Keratinocyte (primary cell): ENCODE measurements at regions not wholly inside any gene's neighbourhood (a gene's known extent, or its start where the extent isn't known, plus 50 kb on each side); places are given as distances from the start of the nearest gene placed in this dataset.

Experiments
- DNase-seq: peaks from one replicate; pipeline ENCODE4 v3.0.0-alpha.2; 2011; ENCODE audit warnings: low read depth, missing footprints, low spot score
- FAIRE-seq: peaks from 2 replicates; lab custom pipeline; 2011; peaks lifted over from hg19 to GRCh38; lab: Jason Lieb, UNC
- H2AFZ ChIP-seq: 2 replicates; pipeline ENCODE4 v1.6.0; 2012; ENCODE audit warnings: low read length, control low read depth, inconsistent platforms; ENCODE audit not compliant: control insufficient read depth
- H3K27ac ChIP-seq: 2 replicates; pipeline ENCODE4 v1.5.1; 2011; ENCODE audit warnings: low read length; ENCODE audit not compliant: control insufficient read depth, insufficient read depth
- H3K27me3 ChIP-seq: 3 replicates; pipeline ENCODE4 v1.6.0; 2011; ENCODE audit warnings: low read length; ENCODE audit not compliant: control insufficient read depth, insufficient read depth; ENCODE audit errors: extremely low read depth
- H3K36me3 ChIP-seq, 2 experiments: 2 replicates in 1 of 2; 3 replicates in 1 of 2; pipeline ENCODE4 v1.5.1; 2011; ENCODE audit warnings: low read length in 2 of 2, mild to moderate bottlenecking in 1 of 2; ENCODE audit not compliant: control insufficient read depth in 2 of 2, insufficient read depth in 2 of 2; ENCODE audit errors: extremely low read depth in 1 of 2
- H3K4me1 ChIP-seq: 3 replicates; pipeline ENCODE4 v1.5.1; 2011; ENCODE audit warnings: low read length; ENCODE audit not compliant: control insufficient read depth, insufficient read depth; ENCODE audit errors: extremely low read depth
- H3K4me2 ChIP-seq: 3 replicates; pipeline ENCODE4 v1.6.0; 2011; ENCODE audit warnings: low read depth, low read length; ENCODE audit not compliant: control insufficient read depth, insufficient read depth; ENCODE audit errors: extremely low read depth
- H3K4me3 ChIP-seq, 3 experiments: fragments of 200-600 bp in 1 of 3; sonication (generic) in 1 of 3; 2 replicates in 2 of 3; 3 replicates in 1 of 3; pipeline ENCODE4 v1.5.1; 2011 to 2016; ENCODE audit warnings: low read length in 3 of 3, mild to moderate bottlenecking in 3 of 3, control low read depth in 2 of 3, inconsistent platforms in 1 of 3, low read depth in 1 of 3, mixed read lengths in 1 of 3, mixed run types in 1 of 3, moderate library complexity in 1 of 3; ENCODE audit not compliant: control insufficient read depth in 2 of 3, insufficient read depth in 2 of 3; ENCODE audit errors: extremely low read depth in 1 of 3
- H3K79me2 ChIP-seq: 2 replicates; pipeline ENCODE4 v1.6.0; 2012; ENCODE audit warnings: low read length; ENCODE audit not compliant: control insufficient read depth, insufficient read depth
- H3K9ac ChIP-seq: 3 replicates; pipeline ENCODE4 v1.6.0; 2011; ENCODE audit warnings: low read length; ENCODE audit not compliant: control insufficient read depth, insufficient read depth; ENCODE audit errors: extremely low read depth
- H3K9me1 ChIP-seq: 3 replicates; pipeline ENCODE4 v1.6.0; 2011; ENCODE audit warnings: low read length; ENCODE audit not compliant: control insufficient read depth, insufficient read depth; ENCODE audit errors: extremely low read depth
- H3K9me3 ChIP-seq: 2 replicates; pipeline ENCODE4 v1.5.1; 2012; ENCODE audit warnings: low read depth, low read length; ENCODE audit not compliant: control insufficient read depth
- H4K20me1 ChIP-seq: 3 replicates; pipeline ENCODE4 v1.6.0; 2011; ENCODE audit warnings: low read length; ENCODE audit not compliant: control insufficient read depth, insufficient read depth; ENCODE audit errors: extremely low read depth
- EZH2 ChIP-seq: IDR thresholded peaks from one replicate; pipeline ENCODE4 v1.6.1; 2012; ENCODE audit warnings: inconsistent platforms, mild to moderate bottlenecking, low read length, moderate library complexity
- dilution Hi-C: fragments of 300-500 bp; cut with MboI; formaldehyde crosslinking; loops from one replicate; pipeline ENCODE4 v1.7.0; 2020; ENCODE audit warnings: low sequenced_read_pairs; ENCODE audit not compliant: extremely low pct_ligation_motif_present
- TF ChIP-seq, protein P1 (sequence below), 3 experiments: IDR thresholded peaks in 1 of 3; conservative IDR thresholded peaks in 1 of 3; optimal IDR thresholded peaks in 1 of 3; 2 replicates in 2 of 3; 3 replicates in 1 of 3; pipeline versions ENCODE3 to v1.5.1; 2011; ENCODE audit warnings: low read length in 3 of 3, mild to moderate bottlenecking in 3 of 3, moderate library complexity in 2 of 3, control low read depth in 1 of 3, inconsistent platforms in 1 of 3; ENCODE audit not compliant: insufficient read depth in 2 of 3; ENCODE audit errors: extremely low read depth in 1 of 3

DNA sequence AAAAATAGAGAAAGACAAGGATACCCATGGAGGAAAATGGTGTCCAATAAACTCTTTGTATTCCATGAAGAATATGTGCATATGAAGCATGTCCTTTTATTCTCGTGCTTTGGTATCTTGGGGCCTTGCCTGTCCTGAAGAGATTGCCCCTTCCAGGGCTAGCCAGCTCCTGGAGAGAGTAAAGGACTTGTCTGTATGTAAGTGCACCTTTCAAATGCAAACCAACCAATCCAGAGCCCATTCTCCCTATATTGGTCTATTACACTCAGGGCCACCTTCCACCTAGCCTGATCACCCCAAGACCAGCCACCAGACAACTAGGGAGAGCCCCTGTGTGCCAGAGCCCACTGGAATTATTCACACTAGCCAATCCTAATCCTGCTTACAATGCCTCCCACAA is 221.6 kb downstream of the CD83 start:
- no peak overlapping the region for H3K4me3 ChIP-seq
- no peaks in the 10 kb centered on the region for H3K36me3 ChIP-seq
- no peaks in the 10 kb centered on the region for H3K27me3 ChIP-seq
- no peak overlapping the region for H2AFZ ChIP-seq
- H3K9me1 ChIP-seq, result no peaks in the 10 kb centered on the region
- no peak overlapping the region for H3K9ac ChIP-seq
- H3K79me2 ChIP-seq, result no peaks in the 10 kb centered on the region
- H3K9me3 ChIP-seq, result no peaks in the 10 kb centered on the region
- H3K4me2 ChIP-seq, result no peak overlapping the region
- no peak for FAIRE-seq
- no peak overlapping the region for H3K27ac ChIP-seq
- no peaks in the 10 kb centered on the region for H3K4me1 ChIP-seq
- TF ChIP-seq, protein P1, sequence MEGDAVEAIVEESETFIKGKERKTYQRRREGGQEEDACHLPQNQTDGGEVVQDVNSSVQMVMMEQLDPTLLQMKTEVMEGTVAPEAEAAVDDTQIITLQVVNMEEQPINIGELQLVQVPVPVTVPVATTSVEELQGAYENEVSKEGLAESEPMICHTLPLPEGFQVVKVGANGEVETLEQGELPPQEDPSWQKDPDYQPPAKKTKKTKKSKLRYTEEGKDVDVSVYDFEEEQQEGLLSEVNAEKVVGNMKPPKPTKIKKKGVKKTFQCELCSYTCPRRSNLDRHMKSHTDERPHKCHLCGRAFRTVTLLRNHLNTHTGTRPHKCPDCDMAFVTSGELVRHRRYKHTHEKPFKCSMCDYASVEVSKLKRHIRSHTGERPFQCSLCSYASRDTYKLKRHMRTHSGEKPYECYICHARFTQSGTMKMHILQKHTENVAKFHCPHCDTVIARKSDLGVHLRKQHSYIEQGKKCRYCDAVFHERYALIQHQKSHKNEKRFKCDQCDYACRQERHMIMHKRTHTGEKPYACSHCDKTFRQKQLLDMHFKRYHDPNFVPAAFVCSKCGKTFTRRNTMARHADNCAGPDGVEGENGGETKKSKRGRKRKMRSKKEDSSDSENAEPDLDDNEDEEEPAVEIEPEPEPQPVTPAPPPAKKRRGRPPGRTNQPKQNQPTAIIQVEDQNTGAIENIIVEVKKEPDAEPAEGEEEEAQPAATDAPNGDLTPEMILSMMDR (optimal IDR thresholded peaks at IDR 0.05 in 1 of 3, IDR thresholded peaks at IDR 0.05 in 1 of 3, conservative IDR thresholded peaks at IDR 0.05 in 1 of 3; ENCODE audit: extremely low read depth in 1 of 3, insufficient read depth in 2 of 3, low read length in 3 of 3), result no peak
- TF ChIP-seq EZH2, result no peak
- dilution Hi-C loops, result no loop called here
- DNase-seq, result no peak
- no peaks in the 10 kb centered on the region for H4K20me1 ChIP-seq

DNA sequence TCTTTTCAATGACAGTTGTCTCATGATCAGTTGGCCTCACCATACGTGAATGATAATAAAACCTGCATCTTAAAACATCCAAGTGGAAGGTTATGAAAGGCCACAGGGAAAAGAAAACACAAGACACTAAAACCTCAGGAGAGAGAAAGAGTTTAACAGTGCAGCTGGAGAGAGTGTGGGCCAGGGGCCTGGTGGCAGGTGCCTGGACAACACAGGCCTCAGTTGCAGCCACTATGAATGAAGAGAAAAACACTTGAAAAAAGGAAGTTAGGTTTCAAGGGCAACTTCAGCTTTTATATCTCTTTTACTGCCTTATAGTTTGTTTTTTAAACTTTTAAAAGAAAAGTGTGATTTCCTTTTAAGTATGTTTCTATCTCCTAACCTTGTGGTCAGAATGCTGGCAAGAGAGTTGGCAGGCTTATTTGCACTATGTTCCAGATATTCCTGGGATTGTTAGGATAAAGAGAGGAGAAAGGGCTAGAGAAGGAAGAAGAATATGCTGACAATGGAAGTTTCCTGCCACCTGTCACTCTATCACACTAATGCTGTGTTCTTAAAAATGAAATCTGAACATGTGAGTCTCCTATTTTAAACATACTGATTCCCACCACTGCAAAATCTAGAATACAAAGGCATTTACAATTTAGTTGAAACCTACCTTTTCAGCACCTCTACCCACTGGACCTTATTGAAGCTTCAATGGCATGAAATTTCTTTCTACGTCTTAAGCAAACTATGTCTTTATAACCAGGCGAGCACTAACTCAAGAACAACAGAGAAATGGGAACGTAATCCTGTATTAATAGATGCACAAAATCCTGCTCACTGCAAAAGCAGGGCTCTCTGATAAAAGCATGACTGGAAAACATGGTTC is 222.4 kb downstream of the CD83 start:
- no peak for FAIRE-seq
- no peak overlapping the region for H3K4me3 ChIP-seq
- H3K9ac ChIP-seq, result no peak overlapping the region
- no peaks in the 10 kb centered on the region for H4K20me1 ChIP-seq
- TF ChIP-seq EZH2, result no peak
- TF ChIP-seq, protein P1 (optimal IDR thresholded peaks at IDR 0.05 in 1 of 3, IDR thresholded peaks at IDR 0.05 in 1 of 3, conservative IDR thresholded peaks at IDR 0.05 in 1 of 3; ENCODE audit: extremely low read depth in 1 of 3, insufficient read depth in 2 of 3, low read length in 3 of 3), result no peak
- no peaks in the 10 kb centered on the region for H3K9me1 ChIP-seq
- dilution Hi-C loops, result no loop called here
- H3K9me3 ChIP-seq, result no peaks in the 10 kb centered on the region
- H3K4me1 ChIP-seq, result no peaks in the 10 kb centered on the region
- DNase-seq, result no peak
- no peaks in the 10 kb centered on the region for H3K79me2 ChIP-seq
- no peaks in the 10 kb centered on the region for H3K27me3 ChIP-seq
- no peaks in the 10 kb centered on the region for H3K36me3 ChIP-seq
- H3K4me2 ChIP-seq, result no peak overlapping the region
- H3K27ac ChIP-seq, result no peak overlapping the region
- H2AFZ ChIP-seq, result no peak overlapping the region
